Common myeloid progenitor, CD34-positive (primary cell): ENCODE measurements at regions not wholly inside any gene's neighbourhood (a gene's known extent, or its start where the extent isn't known, plus 50 kb on each side); places are given as distances from the start of the nearest gene placed in this dataset.

Experiments
- CTCF ChIA-PET: fragments of 350-600 bp; sonication (Branson Sonifier 250); formaldehyde crosslinking; loops from one replicate; lab custom pipeline; 2021; ENCODE audit warnings: antibody characterized with exemption; lab: Charles Lee
- POLR2A ChIA-PET: fragments of 350-600 bp; sonication (Branson Sonifier 250); formaldehyde crosslinking; loops from one replicate; lab custom pipeline; 2021; ENCODE audit warnings: antibody characterized with exemption; lab: Charles Lee
- DNase-seq, 3 donors: peaks; one replicate each; pipeline versions ENCODE4 v3.0.0 to v3.0.0-alpha.2; 2013
- H3K27ac ChIP-seq, 2 experiments: 1 replicate in 1 of 2; 2 replicates in 1 of 2; pipeline ENCODE4 v1.7.0; 2013; ENCODE audit warnings: inconsistent platforms in 2 of 2, low read length in 2 of 2, mild to moderate bottlenecking in 2 of 2, low read depth in 1 of 2, moderate library complexity in 1 of 2; ENCODE audit not compliant: severe bottlenecking in 2 of 2, insufficient read depth in 1 of 2, poor library complexity in 1 of 2
- H3K27me3 ChIP-seq, 5 experiments: replicated peaks in 2 of 5; 1 replicate in 3 of 5; 2 replicates in 2 of 5; pipeline versions ENCODE4 v1.6.1 to v1.7.0; 2013; ENCODE audit warnings: low read length in 4 of 5, mild to moderate bottlenecking in 2 of 5, moderate library complexity in 2 of 5, inconsistent platforms in 1 of 5; ENCODE audit not compliant: insufficient read depth in 5 of 5, control insufficient read depth in 4 of 5
- H3K36me3 ChIP-seq, 4 experiments: 1 replicate in 2 of 4; 2 replicates in 2 of 4; pipeline versions ENCODE4 v1.6.1 to v1.7.0; 2013; ENCODE audit warnings: low read length in 3 of 4, control low read depth in 1 of 4, mild to moderate bottlenecking in 1 of 4; ENCODE audit not compliant: control insufficient read depth in 4 of 4, insufficient read depth in 4 of 4
- H3K4me1 ChIP-seq, 4 experiments: 1 replicate in 3 of 4; 2 replicates in 1 of 4; pipeline versions ENCODE4 v1.6.1 to v1.7.1; 2013; ENCODE audit warnings: low read length in 3 of 4, mild to moderate bottlenecking in 3 of 4, control low read depth in 1 of 4, inconsistent platforms in 1 of 4, moderate library complexity in 1 of 4; ENCODE audit not compliant: control insufficient read depth in 4 of 4, insufficient read depth in 4 of 4; ENCODE audit errors: control extremely low read depth in 1 of 4
- H3K4me3 ChIP-seq, 7 experiments: 1 replicate in 4 of 7; 2 replicates in 3 of 7; pipeline versions ENCODE4 v1.5.1 to v1.7.0; 2013; ENCODE audit warnings: mild to moderate bottlenecking in 7 of 7, low read length in 6 of 7, moderate library complexity in 6 of 7, inconsistent platforms in 2 of 7, low read depth in 2 of 7, control low read depth in 1 of 7; ENCODE audit not compliant: insufficient read depth in 4 of 7, control insufficient read depth in 1 of 7; ENCODE audit errors: extremely low read depth in 1 of 7
- H3K9me3 ChIP-seq, 5 experiments: 1 replicate in 4 of 5; 2 replicates in 1 of 5; pipeline versions ENCODE4 v1.6.1 to v1.7.1; 2013; ENCODE audit warnings: low read length in 4 of 5, mild to moderate bottlenecking in 2 of 5, inconsistent platforms in 1 of 5, low read depth in 1 of 5, moderate library complexity in 1 of 5; ENCODE audit not compliant: control insufficient read depth in 4 of 5, insufficient read depth in 2 of 5; ENCODE audit errors: control extremely low read depth in 1 of 5
- WGBS: methylation state at CpG from one replicate; pipeline ENCODE4 v1.1.5; 2013; ENCODE audit not compliant: insufficient coverage; 5-methylcytosine and 5-hydroxymethylcytosine counted together

DNA sequence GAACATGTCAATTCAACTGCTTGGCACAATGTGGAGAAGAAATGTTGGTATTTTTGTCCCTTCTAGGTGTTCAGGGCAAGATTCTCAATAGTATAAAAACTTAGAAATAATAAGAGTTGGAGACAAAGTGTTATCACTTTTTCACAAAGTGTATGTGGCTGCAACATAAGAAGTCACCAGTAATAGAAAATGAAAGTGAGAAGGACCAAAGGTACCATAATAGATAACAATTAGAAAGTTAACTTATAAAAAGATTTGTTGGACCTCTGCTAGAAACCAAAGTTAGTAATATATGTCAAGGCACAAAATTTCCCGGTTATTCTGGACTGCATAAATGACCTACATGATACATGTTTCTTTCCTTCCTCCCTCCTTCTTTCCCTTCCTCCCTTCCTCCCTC is 1535.3 kb downstream of the EFNA5 start:
- Histone ChIP-seq H3K27ac (no peak overlapping the region), H3K4me1 (no peaks in the 10 kb centered on the region), H3K27me3 (no peaks in the 10 kb centered on the region), H3K4me3 (no peak overlapping the region), H3K36me3 (no peaks in the 10 kb centered on the region), H3K9me3 (no peaks in the 10 kb centered on the region)
- no peak for DNase-seq
- ChIA-PET POLR2A (no interaction called here), CTCF (no interaction called here)
- 100% methylated on average over 1 of the region's 1 CpG for WGBS

DNA sequence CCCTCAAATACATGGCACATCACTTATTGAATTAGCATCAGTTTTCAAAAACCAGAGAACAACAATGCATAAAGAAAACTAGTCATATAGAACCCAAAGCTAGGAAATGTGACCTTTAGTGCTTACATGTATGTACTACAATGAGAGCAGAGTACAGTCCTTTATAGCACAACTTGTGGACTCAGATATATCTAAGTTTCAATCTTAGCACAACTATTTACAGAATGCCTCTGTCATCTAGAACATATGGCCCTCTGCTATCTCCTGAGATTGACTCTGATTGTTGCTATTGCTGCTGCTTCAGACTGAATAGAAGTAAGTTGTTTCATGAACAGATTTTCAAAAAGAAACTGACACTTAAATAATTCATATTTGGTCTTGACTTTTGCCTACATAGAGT is 1536.2 kb downstream of the EFNA5 start:
- Histone ChIP-seq H3K4me1 (no peaks in the 10 kb centered on the region), H3K9me3 (no peaks in the 10 kb centered on the region), H3K27ac (no peak overlapping the region), H3K27me3 (no peaks in the 10 kb centered on the region), H3K4me3 (no peak overlapping the region), H3K36me3 (no peaks in the 10 kb centered on the region)
- ChIA-PET POLR2A (no interaction called here), CTCF (no interaction called here)
- DNase-seq, result no peak

- H3K27ac ChIP-seq, result no peak overlapping the region
- H3K4me1 ChIP-seq, result no peaks in the 10 kb centered on the region
- ChIA-PET CTCF (interaction anchor here (1.8 kb wide), 1 partner anchor 11 kb away, joined by 4 read pairs; no protein-coding TSS in a partner anchor), POLR2A (no interaction called here)
- DNase-seq, result no peak
- H3K9me3 ChIP-seq, result no peaks in the 10 kb centered on the region
- no peak overlapping the region for H3K4me3 ChIP-seq
- no peaks in the 10 kb centered on the region for H3K27me3 ChIP-seq
- WGBS, result 100% methylated on average over 1 of the region's 2 CpGs
- no peaks in the 10 kb centered on the region for H3K36me3 ChIP-seq
Measured at GRCh38 chr5:106127985-106128384, 1542.8 kb downstream of the EFNA5 start.

DNA sequence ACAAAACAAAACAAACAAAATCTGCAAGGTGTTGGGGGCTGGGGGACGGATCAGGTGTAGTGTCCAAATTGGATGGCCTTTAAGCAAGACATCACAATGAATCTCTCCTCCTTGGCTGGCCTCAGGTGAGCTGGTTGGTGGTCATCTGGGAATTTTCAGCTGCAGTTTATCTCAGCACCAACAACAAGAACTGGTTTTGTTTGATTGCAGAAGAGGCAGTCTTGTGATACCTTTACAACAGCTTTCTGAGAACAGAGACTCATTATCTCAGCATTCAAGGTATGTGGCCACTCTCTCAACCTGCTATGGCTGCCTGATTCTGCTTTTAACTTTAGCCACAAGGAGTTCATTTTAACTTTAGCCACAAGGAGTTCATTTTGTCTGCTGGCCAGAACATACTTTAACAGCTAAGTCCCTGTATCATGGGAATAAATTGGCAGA is 1543.4 kb downstream of the EFNA5 start:
- H3K4me1 ChIP-seq, result no peaks in the 10 kb centered on the region
- no peak for DNase-seq
- no peaks in the 10 kb centered on the region for H3K9me3 ChIP-seq
- ChIA-PET POLR2A (no interaction called here), CTCF (interaction anchor here (1.8 kb wide), 1 partner anchor 11 kb away, joined by 4 read pairs; no protein-coding TSS in a partner anchor)
- H3K36me3 ChIP-seq, result no peaks in the 10 kb centered on the region
- no peaks in the 10 kb centered on the region for H3K27me3 ChIP-seq
- no peak overlapping the region for H3K27ac ChIP-seq
- H3K4me3 ChIP-seq, result no peak overlapping the region
- WGBS, result 100% methylated on average over 1 of the region's 1 CpG

DNA sequence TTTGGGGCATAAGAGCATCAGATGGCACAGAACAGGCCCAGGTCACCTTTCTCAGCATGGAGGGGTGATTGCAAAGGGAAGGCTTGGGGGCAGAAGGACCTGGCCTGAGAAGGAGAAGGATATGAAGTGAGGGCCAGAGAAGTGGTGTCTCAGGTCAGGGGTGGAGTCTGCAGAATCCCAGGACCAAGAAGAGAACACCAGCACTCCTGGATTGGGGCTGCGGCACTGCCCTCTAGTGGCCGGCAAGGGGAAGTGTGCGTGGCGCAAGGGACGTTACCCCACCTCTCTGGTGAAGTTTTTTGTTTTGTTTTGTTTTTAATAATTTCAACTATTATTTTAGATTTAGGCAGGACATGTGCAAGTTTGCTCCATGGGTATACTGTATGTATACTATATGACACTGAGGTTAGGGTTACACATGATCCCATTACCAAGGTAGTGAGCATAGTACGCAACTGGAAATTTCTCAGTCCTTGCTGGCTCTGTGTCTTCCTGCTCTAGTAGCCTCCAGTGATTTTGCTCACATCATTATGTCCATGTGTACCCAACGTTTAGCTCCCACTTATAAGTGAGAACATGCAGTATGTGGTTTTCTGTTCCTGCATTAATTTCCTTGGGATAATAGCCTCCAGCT is 1548.6 kb downstream of the EFNA5 start:
- H3K36me3 ChIP-seq, result no peaks in the 10 kb centered on the region
- H3K27ac ChIP-seq, result no peak overlapping the region
- H3K9me3 ChIP-seq, result no peaks in the 10 kb centered on the region
- no CpG with 5 or more reads among the region's 7 CpGs for WGBS
- CTCF ChIA-PET, result no interaction called here
- no peaks in the 10 kb centered on the region for H3K27me3 ChIP-seq
- DNase-seq, result peak; percentile 2 to 15 (median 4)
- H3K4me3 ChIP-seq, result no peak overlapping the region
- H3K4me1 ChIP-seq, result no peaks in the 10 kb centered on the region
- POLR2A ChIA-PET, result no interaction called here

DNA sequence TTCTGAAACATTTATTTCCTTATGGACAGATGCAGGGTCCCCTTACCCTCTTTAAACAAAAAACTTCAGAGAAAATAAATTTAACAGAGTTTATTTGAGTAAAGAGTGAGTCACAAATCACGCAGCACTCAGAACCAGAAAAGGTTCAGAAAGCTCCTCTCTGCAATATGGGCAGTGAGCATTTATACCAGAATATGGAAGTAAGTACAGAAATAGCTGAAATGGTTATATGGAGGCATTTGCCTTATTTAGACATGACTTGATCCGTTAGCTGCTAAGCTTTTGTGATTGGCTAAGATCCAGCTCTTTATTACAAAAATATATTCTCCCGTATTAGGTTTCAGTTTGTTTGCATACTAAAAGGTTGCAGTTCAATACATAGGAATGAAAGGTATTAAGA is 1554.1 kb downstream of the EFNA5 start:
- no peak for DNase-seq
- Histone ChIP-seq H3K9me3 (peaks cover 0 to 2% (median 0%) of the 10 kb centered on the region in 5 experiments), H3K27me3 (no peaks in the 10 kb centered on the region), H3K27ac (no peak overlapping the region), H3K4me3 (no peak overlapping the region), H3K4me1 (no peaks in the 10 kb centered on the region), H3K36me3 (no peaks in the 10 kb centered on the region)
- WGBS, result 100% methylated on average over 1 of the region's 3 CpGs
- ChIA-PET CTCF (interaction anchor here (0.6 kb wide), 1 partner anchor 11 kb away, joined by 4 read pairs; no protein-coding TSS in a partner anchor), POLR2A (no interaction called here)

DNA sequence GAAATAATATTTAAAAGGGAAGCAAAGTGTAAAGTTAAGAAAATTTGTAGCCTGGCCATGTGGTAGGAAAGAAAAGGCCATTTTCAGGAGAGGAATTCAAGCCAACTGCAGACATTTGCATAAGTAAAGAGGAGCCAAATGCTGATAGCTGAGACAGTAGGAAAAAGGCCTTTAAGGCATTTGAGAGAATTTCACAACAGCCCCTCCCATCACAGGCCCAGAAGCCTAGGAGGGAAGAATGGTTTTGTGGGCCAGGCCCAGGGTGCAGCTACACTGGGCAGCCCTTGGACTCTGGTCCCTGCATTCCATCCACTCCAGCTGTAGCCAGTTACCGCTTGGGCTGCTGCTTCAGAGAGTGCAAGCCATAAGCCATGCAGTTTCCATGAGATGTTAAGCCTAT is 1556.8 kb downstream of the EFNA5 start:
- Histone ChIP-seq H3K9me3 (peaks cover 0 to 2% (median 0%) of the 10 kb centered on the region in 5 experiments), H3K27me3 (no peaks in the 10 kb centered on the region), H3K27ac (no peak overlapping the region), H3K36me3 (no peaks in the 10 kb centered on the region), H3K4me3 (no peak overlapping the region), H3K4me1 (no peaks in the 10 kb centered on the region)
- CTCF ChIA-PET, result no interaction called here
- POLR2A ChIA-PET, result no interaction called here
- DNase-seq, result no peak
- WGBS, result no CpG with 5 or more reads among the region's 1 CpG
